B cell (primary cell): ENCODE measurements at regions not wholly inside any gene's neighbourhood (a gene's known extent, or its start where the extent isn't known, plus 50 kb on each side); places are given as distances from the start of the nearest gene placed in this dataset.

Experiments
- ATAC-seq: fragments of 200-7000 bp; cut with Tn5 transposase; one replicate; pipeline ENCODE4 v1.10.0; 2021; ENCODE audit warnings: low read depth, mild to moderate bottlenecking, moderate number of reproducible peaks, moderate library complexity
- CTCF ChIA-PET: fragments of 350-600 bp; sonication (Branson Sonifier 250); formaldehyde crosslinking; loops from one replicate; lab custom pipeline; 2021; ENCODE audit warnings: antibody characterized with exemption, inconsistent platforms; lab: Charles Lee
- POLR2A ChIA-PET: fragments of 350-600 bp; sonication (Branson Sonifier 250); formaldehyde crosslinking; loops from one replicate; lab custom pipeline; 2021; ENCODE audit warnings: antibody characterized with exemption; lab: Charles Lee
- DNase-seq: peaks from one replicate; pipeline ENCODE4 v3.0.0; 2013
- H2AFZ ChIP-seq: 2 replicates; pipeline ENCODE4 v1.6.1; 2012; ENCODE audit warnings: mild to moderate bottlenecking, low read depth, low read length; ENCODE audit not compliant: insufficient read depth, poor library complexity, severe bottlenecking
- H3K27ac ChIP-seq, 2 donors: 1 replicate in 1 of 2; 2 replicates in 1 of 2; pipeline ENCODE4 v1.5.1; 2012 to 2013; ENCODE audit warnings: low read length in 2 of 2, mild to moderate bottlenecking in 2 of 2, moderate library complexity in 1 of 2
- H3K27me3 ChIP-seq, 4 experiments: fragments of 200-600 bp in 1 of 4; sonication (generic) in 1 of 4; replicated peaks in 1 of 4; 1 replicate in 2 of 4; 2 replicates in 2 of 4; pipeline versions ENCODE4 v1.6.1 to v1.7.0; 2013 to 2016; ENCODE audit warnings: low read length in 3 of 4, mild to moderate bottlenecking in 2 of 4, mixed read lengths in 1 of 4, moderate library complexity in 1 of 4; ENCODE audit not compliant: insufficient read depth in 4 of 4, control insufficient read depth in 3 of 4; ENCODE audit errors: control extremely low read depth in 1 of 4
- H3K36me3 ChIP-seq, 2 experiments: replicated peaks in 1 of 2; 1 replicate in 1 of 2; 2 replicates in 1 of 2; pipeline versions ENCODE4 v1.6.1 to v1.7.1; 2013; ENCODE audit warnings: low read length in 1 of 2; ENCODE audit not compliant: insufficient read depth in 2 of 2, control insufficient read depth in 1 of 2; ENCODE audit errors: control extremely low read depth in 1 of 2, extremely low read depth in 1 of 2
- H3K4me1 ChIP-seq, 2 donors: fragments of 200-600 bp in 1 of 2; sonication (generic) in 1 of 2; 1 replicate in 1 of 2; 2 replicates in 1 of 2; pipeline versions ENCODE4 v1.5.1 to v1.6.1; 2013 to 2017; ENCODE audit warnings: low read length in 2 of 2; ENCODE audit not compliant: control insufficient read depth in 2 of 2, insufficient read depth in 2 of 2
- H3K4me2 ChIP-seq: replicated peaks from 2 replicates; pipeline ENCODE3; 2012; ENCODE audit warnings: mild to moderate bottlenecking, low read depth, low read length; ENCODE audit not compliant: poor library complexity, severe bottlenecking
- H3K4me3 ChIP-seq, 5 experiments: fragments of 200-600 bp in 1 of 5; sonication (generic) in 1 of 5; 1 replicate in 3 of 5; 2 replicates in 2 of 5; pipeline versions ENCODE4 v1.5.1 to v1.7.0; 2011 to 2016; ENCODE audit warnings: low read length in 4 of 5, mild to moderate bottlenecking in 4 of 5, low read depth in 2 of 5, control low read depth in 1 of 5, moderate library complexity in 1 of 5; ENCODE audit not compliant: insufficient read depth in 1 of 5; ENCODE audit errors: control extremely low read depth in 1 of 5, extremely low read depth in 1 of 5
- H3K79me2 ChIP-seq: fragments of 200-600 bp; sonication (generic); one replicate; pipeline ENCODE4 v1.6.0; 2016; ENCODE audit warnings: low read length; ENCODE audit not compliant: control insufficient read depth, insufficient read depth
- H3K9ac ChIP-seq: fragments of 200-600 bp; sonication (generic); 2 replicates; pipeline ENCODE4 v1.6.1; 2017; ENCODE audit warnings: mild to moderate bottlenecking, low read length, moderate library complexity
- H3K9me3 ChIP-seq, 3 donors: one replicate each; pipeline versions ENCODE4 v1.6.1 to v1.7.1; 2013; ENCODE audit warnings: low read length in 2 of 3; ENCODE audit not compliant: control insufficient read depth in 2 of 3, insufficient read depth in 1 of 3; ENCODE audit errors: control extremely low read depth in 1 of 3
- H4K20me1 ChIP-seq: 2 replicates; pipeline ENCODE4 v1.6.0; 2012; ENCODE audit warnings: mild to moderate bottlenecking, low read length; ENCODE audit not compliant: insufficient read depth, control insufficient read depth, poor library complexity, severe bottlenecking
- H3K27ac Mint-ChIP-seq: one replicate; pipeline ENCODE4 v1.8.0; 2021; ENCODE audit warnings: mixed read lengths
- H3K27me3 Mint-ChIP-seq: one replicate; pipeline ENCODE4 v1.8.0; 2021; ENCODE audit warnings: mixed read lengths
- H3K4me1 Mint-ChIP-seq: one replicate; pipeline ENCODE4 v1.8.0; 2021; ENCODE audit warnings: mixed read lengths
- H3K4me3 Mint-ChIP-seq: one replicate; pipeline ENCODE4 v1.8.0; 2021; ENCODE audit warnings: mixed read lengths
- H3K9me3 Mint-ChIP-seq: one replicate; pipeline ENCODE4 v1.8.0; 2022; ENCODE audit warnings: mixed read lengths; ENCODE audit not compliant: insufficient read depth
- CTCF ChIP-seq: fragments of 200-600 bp; IDR thresholded peaks from one replicate; pipeline ENCODE4 v1.8.0; 2022; ENCODE audit warnings: antibody characterized with exemption, mild to moderate bottlenecking
- EZH2 ChIP-seq: IDR thresholded peaks from 2 replicates; pipeline ENCODE4 v1.6.1; 2012; ENCODE audit warnings: borderline replicate concordance, low read depth, mild to moderate bottlenecking, moderate library complexity, low read length; ENCODE audit not compliant: insufficient read depth, poor library complexity, severe bottlenecking
- WGBS: methylation state at CpG from one replicate; pipeline ENCODE4 v1.1.5; 2013; ENCODE audit warnings: missing lambda C conversion rate; ENCODE audit not compliant: insufficient coverage; 5-methylcytosine and 5-hydroxymethylcytosine counted together
- intact Hi-C: fragments of 100-400 bp; cut with micrococcal nuclease; formaldehyde crosslinking; loops from one replicate; pipeline ENCODE4 v1.10.0; 2022

GRCh38 chr20:10961651-10962288, 288.0 kb upstream of the JAG1 start:
- H3K4me1 Mint-ChIP-seq = no peaks in the 10 kb centered on the region
- H3K9me3 Mint-ChIP-seq = no peaks in the 10 kb centered on the region
- TF ChIP-seq CTCF = no peak
- no peak for TF ChIP-seq EZH2
- H3K9ac ChIP-seq = no peak overlapping the region
- DNase-seq = no peak
- no peaks in the 10 kb centered on the region for H4K20me1 ChIP-seq
- H2AFZ ChIP-seq = no peak overlapping the region
- no peaks in the 10 kb centered on the region for H3K4me1 ChIP-seq
- no peaks in the 10 kb centered on the region for H3K36me3 ChIP-seq
- H3K27me3 Mint-ChIP-seq = no peaks in the 10 kb centered on the region
- no peaks in the 10 kb centered on the region for H3K9me3 ChIP-seq
- WGBS = no CpG with 5 or more reads among the region's 1 CpG
- intact Hi-C loops = no loop called here
- ChIA-PET CTCF (no interaction called here), POLR2A (no interaction called here)
- H3K27ac Mint-ChIP-seq = no peak overlapping the region
- H3K27me3 ChIP-seq = no peaks in the 10 kb centered on the region
- no peak overlapping the region for H3K4me2 ChIP-seq
- no peak overlapping the region for H3K27ac ChIP-seq
- no peak for ATAC-seq
- H3K4me3 Mint-ChIP-seq = no peak overlapping the region
- no peak overlapping the region for H3K4me3 ChIP-seq
- H3K79me2 ChIP-seq = no peaks in the 10 kb centered on the region

GRCh38 chr20:10962937-10963336, 289.1 kb upstream of the JAG1 start:
- ATAC-seq (no peak), DNase-seq (no peak)
- Histone ChIP-seq H3K4me2 (no peak overlapping the region), H3K4me1 (no peaks in the 10 kb centered on the region), H2AFZ (no peak overlapping the region), H3K9ac (no peak overlapping the region), H3K27ac (no peak overlapping the region), H3K36me3 (no peaks in the 10 kb centered on the region), H3K27me3 (no peaks in the 10 kb centered on the region), H4K20me1 (no peaks in the 10 kb centered on the region), H3K4me3 (no peak overlapping the region), H3K79me2 (no peaks in the 10 kb centered on the region), H3K9me3 (no peaks in the 10 kb centered on the region)
- TF ChIP-seq CTCF (no peak), EZH2 (no peak)
- 79% methylated on average over 2 of the region's 3 CpGs for WGBS
- ChIA-PET POLR2A (no interaction called here), CTCF (no interaction called here)
- Mint-ChIP-seq H3K27me3 (no peaks in the 10 kb centered on the region), H3K4me3 (no peak overlapping the region), H3K27ac (no peak overlapping the region), H3K9me3 (no peaks in the 10 kb centered on the region), H3K4me1 (no peaks in the 10 kb centered on the region)
- intact Hi-C loops = no loop called here
